ENCODE measurements at regions not wholly inside any gene's neighbourhood (a gene's known extent, or its start where the extent isn't known, plus 50 kb on each side); places are given as distances from the start of the nearest gene placed in this dataset.
"Not testable (repeated sequence)": the region's sequence is repeated elsewhere in the genome, so short reads cannot be mapped to it uniquely, and the experiment has no call there.

GRCh38 chr5:86525622-86526021, 92.1 kb upstream of the COX7C start:
- Mint-ChIP-seq H3K36me3 (ENCODE audit: low read depth) (no peaks in the 10 kb centered on the region), H3K4me1 (ENCODE audit: low read depth) (no peaks in the 10 kb centered on the region), H3K4me3 (no peak overlapping the region), H3K9me3 (no peaks in the 10 kb centered on the region), H3K27me3 (no peaks in the 10 kb centered on the region), H3K27ac (no peak overlapping the region)

DNA sequence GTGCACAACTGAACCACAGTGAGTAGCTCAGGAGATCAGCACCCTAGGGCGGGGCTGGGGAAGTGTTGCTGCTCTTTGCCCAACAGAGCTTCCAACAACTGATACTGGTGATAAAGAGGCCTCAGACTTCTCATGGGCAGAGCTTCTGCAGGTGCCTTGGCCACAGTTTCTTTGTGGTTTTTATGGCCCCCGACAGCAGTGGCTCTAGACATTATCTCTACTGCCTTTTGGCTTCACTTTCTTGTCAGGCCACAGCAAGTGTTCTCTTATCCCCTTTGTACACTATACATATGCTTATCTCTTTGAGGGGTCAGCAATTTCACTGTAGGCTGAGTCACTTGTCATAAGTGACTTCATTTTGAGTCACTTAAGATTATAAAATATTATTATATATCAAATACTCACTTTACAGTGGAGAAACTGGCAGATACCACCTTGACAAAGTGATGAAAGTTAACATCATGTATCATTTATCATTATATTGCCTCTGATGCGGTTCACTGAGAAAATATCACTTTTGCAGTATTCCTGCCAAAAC, 90.9 kb upstream of the COX7C start:
- H3K4me3 Mint-ChIP-seq, result no peak overlapping the region
- H3K4me1 Mint-ChIP-seq (ENCODE audit: low read depth), result no peaks in the 10 kb centered on the region
- no peaks in the 10 kb centered on the region for H3K9me3 Mint-ChIP-seq
- H3K36me3 Mint-ChIP-seq (ENCODE audit: low read depth), result no peaks in the 10 kb centered on the region
- H3K27me3 Mint-ChIP-seq, result no peaks in the 10 kb centered on the region
- no peak overlapping the region for H3K27ac Mint-ChIP-seq

DNA sequence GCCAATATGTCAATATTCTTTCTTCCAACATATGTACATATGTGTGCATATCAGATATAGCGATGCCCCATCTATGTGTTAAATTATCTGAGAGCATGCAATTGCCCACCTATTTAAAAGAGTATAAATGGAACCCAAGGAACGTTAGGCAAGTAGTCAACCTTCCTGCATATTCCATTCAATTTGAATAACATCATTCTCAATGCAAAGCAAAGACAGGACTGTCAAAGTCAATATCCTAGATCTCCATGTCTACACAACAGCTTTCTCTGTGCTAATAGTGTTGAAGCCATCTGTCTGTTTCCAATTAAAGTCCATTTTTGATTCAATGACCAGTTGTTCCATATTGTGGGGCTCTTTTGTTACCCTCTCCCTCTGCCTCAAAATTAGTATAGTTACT, 85.3 kb upstream of the COX7C start:
- no peaks in the 10 kb centered on the region for H3K4me1 Mint-ChIP-seq (ENCODE audit: low read depth)
- H3K9me3 Mint-ChIP-seq, result no peaks in the 10 kb centered on the region
- no peak overlapping the region for H3K4me3 Mint-ChIP-seq
- H3K27ac Mint-ChIP-seq, result no peak overlapping the region
- H3K36me3 Mint-ChIP-seq (ENCODE audit: low read depth), result no peaks in the 10 kb centered on the region
- peaks cover 6% of the 10 kb centered on the region for H3K27me3 Mint-ChIP-seq

GRCh38 chr5:86536396-86536795, 81.3 kb upstream of the COX7C start:
- Mint-ChIP-seq H3K27ac (no peak overlapping the region), H3K9me3 (no peaks in the 10 kb centered on the region), H3K27me3 (peaks cover 8% of the 10 kb centered on the region), H3K36me3 (ENCODE audit: low read depth) (no peaks in the 10 kb centered on the region), H3K4me1 (ENCODE audit: low read depth) (no peaks in the 10 kb centered on the region), H3K4me3 (no peak overlapping the region)

- H3K27me3 Mint-ChIP-seq, result peaks cover 3% of the 10 kb centered on the region
Observed at GRCh38 chr5:86542532-86542931, 75.2 kb upstream of the COX7C start.

GRCh38 chr5:86546044-86546443, 71.7 kb upstream of the COX7C start:
- Mint-ChIP-seq H3K27me3 (peaks cover 6% of the 10 kb centered on the region), H3K4me3 (no peak overlapping the region), H3K4me1 (ENCODE audit: low read depth) (no peaks in the 10 kb centered on the region), H3K9me3 (no peaks in the 10 kb centered on the region), H3K27ac (no peak overlapping the region), H3K36me3 (ENCODE audit: low read depth) (no peaks in the 10 kb centered on the region)

More at GRCh38 chr5:86542532-86542931, 75.2 kb upstream of the COX7C start:
- Mint-ChIP-seq H3K9me3 (no peaks in the 10 kb centered on the region), H3K4me1 (ENCODE audit: low read depth) (no peaks in the 10 kb centered on the region), H3K27ac (no peak overlapping the region), H3K4me3 (no peak overlapping the region), H3K36me3 (ENCODE audit: low read depth) (no peaks in the 10 kb centered on the region)

GRCh38 chr5:86546582-86546981, 71.2 kb upstream of the COX7C start:
- H3K36me3 Mint-ChIP-seq (ENCODE audit: low read depth), result no peaks in the 10 kb centered on the region
- H3K4me3 Mint-ChIP-seq, result no peak overlapping the region
- H3K27me3 Mint-ChIP-seq, result peaks cover 6% of the 10 kb centered on the region
- H3K27ac Mint-ChIP-seq, result no peak overlapping the region
- H3K9me3 Mint-ChIP-seq, result no peaks in the 10 kb centered on the region
- no peaks in the 10 kb centered on the region for H3K4me1 Mint-ChIP-seq (ENCODE audit: low read depth)

DNA sequence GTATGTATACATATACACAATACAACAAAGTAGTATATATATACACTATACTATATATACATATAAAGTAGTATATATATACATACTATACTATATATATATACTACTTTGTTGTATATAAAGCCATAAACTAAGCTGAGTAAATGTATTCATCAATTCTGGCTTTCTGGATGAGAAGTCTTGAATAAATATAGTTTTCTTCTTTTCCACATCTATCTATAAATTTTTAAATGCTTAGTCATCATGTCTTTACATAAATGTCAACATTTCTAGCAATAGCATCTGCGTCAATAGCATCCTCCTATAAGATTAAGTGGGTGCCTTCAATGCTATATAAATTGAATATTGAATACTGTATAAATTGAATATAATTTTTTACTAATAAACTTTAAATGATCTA, 63.1 kb upstream of the COX7C start:
- H3K27ac Mint-ChIP-seq, result no peak overlapping the region
- H3K36me3 Mint-ChIP-seq (ENCODE audit: low read depth), result no peaks in the 10 kb centered on the region
- H3K27me3 Mint-ChIP-seq, result no peaks in the 10 kb centered on the region
- no peaks in the 10 kb centered on the region for H3K4me1 Mint-ChIP-seq (ENCODE audit: low read depth)
- H3K4me3 Mint-ChIP-seq, result no peak overlapping the region
- peaks cover 4% of the 10 kb centered on the region for H3K9me3 Mint-ChIP-seq

DNA sequence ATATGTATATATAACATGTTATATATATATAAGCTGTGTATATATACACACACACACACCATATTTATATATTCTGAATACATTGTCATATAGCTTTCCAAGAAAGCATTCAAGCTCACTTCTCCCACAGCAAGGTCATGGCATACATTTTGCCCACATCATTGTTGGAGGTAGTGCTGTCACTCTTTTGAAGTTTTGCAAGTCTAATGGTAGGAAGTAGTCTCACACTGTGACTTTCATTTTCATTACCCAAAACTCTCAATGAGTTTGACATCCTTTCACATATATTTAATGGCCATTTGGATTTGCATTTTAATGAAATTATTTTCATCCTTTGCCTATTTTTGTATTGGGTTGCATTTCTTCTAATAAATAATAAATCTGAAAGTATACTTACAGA, 59.8 kb upstream of the COX7C start:
- Mint-ChIP-seq H3K36me3 (ENCODE audit: low read depth) (no peaks in the 10 kb centered on the region), H3K4me3 (no peak overlapping the region), H3K4me1 (ENCODE audit: low read depth) (no peaks in the 10 kb centered on the region), H3K9me3 (peaks cover 4% of the 10 kb centered on the region), H3K27ac (no peak overlapping the region), H3K27me3 (peaks cover 9% of the 10 kb centered on the region)

- Mint-ChIP-seq H3K27me3 (peaks cover 9% of the 10 kb centered on the region), H3K27ac (no peak overlapping the region), H3K9me3 (no peaks in the 10 kb centered on the region), H3K4me1 (ENCODE audit: low read depth) (no peaks in the 10 kb centered on the region), H3K36me3 (ENCODE audit: low read depth) (no peaks in the 10 kb centered on the region), H3K4me3 (no peak overlapping the region)
Observed at GRCh38 chr5:86565197-86565789, 52.4 kb upstream of the COX7C start.

GRCh38 chr5:86566030-86566429, 51.7 kb upstream of the COX7C start:
- H3K27ac Mint-ChIP-seq; H3K9me3 Mint-ChIP-seq; H3K4me1 Mint-ChIP-seq (ENCODE audit: low read depth); H3K36me3 Mint-ChIP-seq (ENCODE audit: low read depth); H3K4me3 Mint-ChIP-seq; H3K27me3 Mint-ChIP-seq: not testable (repeated sequence)

Data from stimulated activated naive CD8-positive, alpha-beta T cell treated with anti-CD3 and anti-CD28 coated beads, Interleukin-15, Interleukin-2, amounts not matched to agents 100 ng/mL and 50 ng/mL, for 24 hours (primary cell).